ENCODE measurements at regions not wholly inside any gene's neighbourhood (a gene's known extent, or its start where the extent isn't known, plus 50 kb on each side); places are given as distances from the start of the nearest gene placed in this dataset.

DNA sequence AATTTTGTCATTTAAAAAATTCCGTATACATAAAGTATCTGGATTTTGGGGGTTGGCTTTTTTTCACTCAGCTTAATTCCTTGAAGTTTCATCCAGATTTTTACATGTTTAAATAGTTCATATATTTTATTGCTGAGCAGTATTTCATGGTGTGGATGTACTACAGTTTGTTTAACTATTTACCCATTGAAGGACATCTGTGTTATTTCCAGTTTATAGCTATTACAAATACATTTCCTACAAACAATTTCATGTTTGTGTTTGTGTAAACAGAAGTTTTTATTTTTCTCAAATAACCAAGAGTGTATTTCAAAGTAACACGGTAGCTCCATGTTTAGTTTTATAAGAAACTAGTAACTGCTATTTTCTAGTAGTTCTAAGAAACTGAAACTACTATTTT lies 299.7 kb upstream of the ANO3 start:
- no peak for DNase-seq (ENCODE audit: extremely low spot score)
- Histone ChIP-seq H3K9me3 (no peaks in the 10 kb centered on the region), H3K4me3 (no peak overlapping the region), H3K27me3 (no peaks in the 10 kb centered on the region), H3K36me3 (no peaks in the 10 kb centered on the region), H3K27ac (replicated peaks in 1 of 4) (no peak overlapping the region), H3K4me1 (no peaks in the 10 kb centered on the region)
- TF ChIP-seq, protein P1, sequence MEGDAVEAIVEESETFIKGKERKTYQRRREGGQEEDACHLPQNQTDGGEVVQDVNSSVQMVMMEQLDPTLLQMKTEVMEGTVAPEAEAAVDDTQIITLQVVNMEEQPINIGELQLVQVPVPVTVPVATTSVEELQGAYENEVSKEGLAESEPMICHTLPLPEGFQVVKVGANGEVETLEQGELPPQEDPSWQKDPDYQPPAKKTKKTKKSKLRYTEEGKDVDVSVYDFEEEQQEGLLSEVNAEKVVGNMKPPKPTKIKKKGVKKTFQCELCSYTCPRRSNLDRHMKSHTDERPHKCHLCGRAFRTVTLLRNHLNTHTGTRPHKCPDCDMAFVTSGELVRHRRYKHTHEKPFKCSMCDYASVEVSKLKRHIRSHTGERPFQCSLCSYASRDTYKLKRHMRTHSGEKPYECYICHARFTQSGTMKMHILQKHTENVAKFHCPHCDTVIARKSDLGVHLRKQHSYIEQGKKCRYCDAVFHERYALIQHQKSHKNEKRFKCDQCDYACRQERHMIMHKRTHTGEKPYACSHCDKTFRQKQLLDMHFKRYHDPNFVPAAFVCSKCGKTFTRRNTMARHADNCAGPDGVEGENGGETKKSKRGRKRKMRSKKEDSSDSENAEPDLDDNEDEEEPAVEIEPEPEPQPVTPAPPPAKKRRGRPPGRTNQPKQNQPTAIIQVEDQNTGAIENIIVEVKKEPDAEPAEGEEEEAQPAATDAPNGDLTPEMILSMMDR (IDR thresholded peaks at IDR 0.05) = no peak
- TF ChIP-seq EP300 (IDR thresholded peaks at IDR 0.05) (no peak), POLR2AphosphoS5 (IDR thresholded peaks at IDR 0.05) (no peak), POLR2A (IDR thresholded peaks at IDR 0.05; ENCODE audit: low read depth) (no peak)
- 41% methylated on average over 2 of the region's 2 CpGs for WGBS
- intact Hi-C loops (cut with DNase I) = no loop called here

- no peak overlapping the region for H3K27ac ChIP-seq (replicated peaks in 1 of 4)
- no peaks in the 10 kb centered on the region for H3K4me1 ChIP-seq
- whole genome bisulfite sequencing = 94% methylated on average over 5 of the region's 6 CpGs
- no peaks in the 10 kb centered on the region for H3K36me3 ChIP-seq
- intact Hi-C loops (cut with DNase I) = no loop called here
- no peaks in the 10 kb centered on the region for H3K27me3 ChIP-seq
- no peak for DNase-seq (ENCODE audit: extremely low spot score)
- no peak for TF ChIP-seq POLR2AphosphoS5 (IDR thresholded peaks at IDR 0.05)
- no peak overlapping the region for H3K4me3 ChIP-seq
- no peaks in the 10 kb centered on the region for H3K9me3 ChIP-seq
Observed at GRCh38 chr11:26035696-26036095, 296.2 kb upstream of the ANO3 start.

DNA sequence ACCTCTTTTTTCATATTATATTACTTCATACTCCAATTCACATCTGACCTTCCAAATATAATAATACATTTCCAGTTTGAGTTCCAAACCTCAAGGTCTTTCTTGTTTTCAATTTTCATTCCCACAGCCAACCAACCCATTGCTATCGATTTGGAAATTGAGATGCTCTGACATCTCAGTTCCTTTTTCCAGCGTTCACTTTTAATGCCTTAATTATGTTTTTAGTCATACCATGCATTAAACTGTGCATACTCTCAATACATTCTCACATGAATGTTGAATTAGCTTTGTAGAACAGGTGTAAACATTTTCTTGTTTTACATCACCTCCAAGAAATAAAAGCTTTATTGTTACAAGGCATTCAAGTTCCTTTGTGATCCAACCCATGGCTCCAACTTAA lies 294.2 kb upstream of the ANO3 start:
- H3K27me3 ChIP-seq = no peaks in the 10 kb centered on the region
- H3K27ac ChIP-seq (replicated peaks in 1 of 4) = no peak overlapping the region
- H3K9me3 ChIP-seq = no peaks in the 10 kb centered on the region
- no peak for TF ChIP-seq POLR2A (IDR thresholded peaks at IDR 0.05; ENCODE audit: low read depth)
- no peak for TF ChIP-seq POLR2AphosphoS5 (IDR thresholded peaks at IDR 0.05)
- TF ChIP-seq, protein P1 (IDR thresholded peaks at IDR 0.05) = no peak
- TF ChIP-seq EP300 (IDR thresholded peaks at IDR 0.05) = no peak
- no peak for DNase-seq (ENCODE audit: extremely low spot score)
- H3K36me3 ChIP-seq = no peaks in the 10 kb centered on the region
- no peak overlapping the region for H3K4me3 ChIP-seq
- intact Hi-C loops (cut with DNase I) = no loop called here
- 92% methylated on average over 2 of the region's 2 CpGs for WGBS
- no peaks in the 10 kb centered on the region for H3K4me1 ChIP-seq

DNA sequence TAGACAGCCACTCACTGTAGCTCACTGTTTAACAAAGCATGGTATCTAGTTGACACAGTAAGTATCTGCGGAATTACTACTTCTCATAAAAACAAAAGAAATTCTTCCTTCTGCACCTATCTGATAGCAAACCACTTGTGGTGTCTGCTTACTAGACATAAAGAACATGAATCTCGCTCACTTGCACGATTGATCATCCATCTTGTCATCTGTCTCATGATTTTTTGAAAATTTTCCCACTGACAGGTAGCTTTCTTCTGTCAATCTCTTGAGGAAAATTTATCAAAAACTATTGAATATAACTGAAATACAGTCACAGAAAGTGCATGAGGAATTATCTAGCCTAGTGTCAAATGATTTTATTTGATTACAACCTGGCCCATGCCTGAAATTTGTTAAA lies 291.6 kb upstream of the ANO3 start:
- no peaks in the 10 kb centered on the region for H3K36me3 ChIP-seq
- no peaks in the 10 kb centered on the region for H3K4me1 ChIP-seq
- WGBS = 65% methylated on average over 3 of the region's 3 CpGs
- no peak overlapping the region for H3K27ac ChIP-seq (replicated peaks in 1 of 4)
- no peaks in the 10 kb centered on the region for H3K27me3 ChIP-seq
- H3K9me3 ChIP-seq = no peaks in the 10 kb centered on the region
- DNase-seq (ENCODE audit: extremely low spot score) = no peak
- intact Hi-C loops (cut with DNase I) = no loop called here
- TF ChIP-seq POLR2A (IDR thresholded peaks at IDR 0.05; ENCODE audit: low read depth) (no peak), EP300 (IDR thresholded peaks at IDR 0.05) (no peak), POLR2AphosphoS5 (IDR thresholded peaks at IDR 0.05) (no peak)
- TF ChIP-seq, protein P1 (IDR thresholded peaks at IDR 0.05) = no peak
- no peak overlapping the region for H3K4me3 ChIP-seq

DNA sequence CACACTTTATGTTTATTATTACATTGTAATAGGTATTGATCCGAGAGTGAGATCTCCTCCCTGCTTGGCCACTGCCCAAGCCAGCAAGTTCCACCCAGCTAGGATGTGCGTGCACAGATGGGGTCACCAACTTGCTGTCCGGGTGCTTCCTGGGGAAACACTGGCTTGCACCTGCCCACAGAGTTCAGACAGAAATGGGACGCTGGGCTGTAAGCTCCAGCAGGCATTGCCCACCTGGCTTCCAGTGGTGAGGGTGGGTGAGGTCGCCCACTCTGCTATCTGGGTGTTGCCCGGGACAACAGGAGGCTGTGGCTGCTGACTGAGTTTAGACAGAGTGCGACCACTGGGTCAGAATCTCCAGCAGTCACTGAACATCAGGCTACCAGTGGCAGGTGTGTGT lies 289.8 kb upstream of the ANO3 start:
- 82% methylated on average over 6 of the region's 7 CpGs for WGBS

More for the DNA sequence above, 289.8 kb upstream of the ANO3 start:
- intact Hi-C loops (cut with DNase I) = no loop called here
- Histone ChIP-seq H3K27me3 (no peaks in the 10 kb centered on the region), H3K4me1 (no peaks in the 10 kb centered on the region), H3K4me3 (no peak overlapping the region), H3K9me3 (no peaks in the 10 kb centered on the region), H3K27ac (replicated peaks in 1 of 4) (no peak overlapping the region), H3K36me3 (no peaks in the 10 kb centered on the region)
- TF ChIP-seq POLR2AphosphoS5 (IDR thresholded peaks at IDR 0.05) (no peak), POLR2A (IDR thresholded peaks at IDR 0.05; ENCODE audit: low read depth) (no peak), EP300 (IDR thresholded peaks at IDR 0.05) (no peak)
- TF ChIP-seq, protein P1 (IDR thresholded peaks at IDR 0.05) = no peak
- no peak for DNase-seq (ENCODE audit: extremely low spot score)
